ENCODE measurements at regions not wholly inside any gene's neighbourhood (a gene's known extent, or its start where the extent isn't known, plus 50 kb on each side); places are given as distances from the start of the nearest gene placed in this dataset.

- H3K4me3 ChIP-seq (ENCODE audit: low read length) = no peak overlapping the region
- no peaks in the 10 kb centered on the region for H4K20me1 ChIP-seq (ENCODE audit: insufficient read depth, low read length)
- H2AFZ ChIP-seq (ENCODE audit: low read length) = no peak overlapping the region
- no peaks in the 10 kb centered on the region for H3K79me2 ChIP-seq (ENCODE audit: low read length)
- no peaks in the 10 kb centered on the region for H3K27me3 ChIP-seq (replicated peaks; ENCODE audit: insufficient read depth, low read length)
- no peaks in the 10 kb centered on the region for H3K9me2 ChIP-seq (replicated peaks; ENCODE audit: insufficient read depth, low read length)
- H3K36me3 ChIP-seq (replicated peaks; ENCODE audit: insufficient read depth, low read length) = no peaks in the 10 kb centered on the region
- H3K4me1 ChIP-seq (ENCODE audit: low read length) = no peaks in the 10 kb centered on the region
- no peak overlapping the region for H3K9ac ChIP-seq (ENCODE audit: low read length)
- TF ChIP-seq EZH2 (optimal IDR thresholded peaks at IDR 0.05; ENCODE audit: low read depth, low read length) = no peak
- no peak for TF ChIP-seq EZH2phosphoT487 (IDR thresholded peaks at IDR 0.05; ENCODE audit: low read length)
- TF ChIP-seq CTCF (IDR thresholded peaks at IDR 0.05; ENCODE audit: low read length) = no peak
- no peaks in the 10 kb centered on the region for H3K9me3 ChIP-seq (replicated peaks; ENCODE audit: insufficient read depth, low read length)
- no peak for DNase-seq
- H3F3A ChIP-seq (ENCODE audit: insufficient read depth, low read length) = no peaks in the 10 kb centered on the region
- no peak overlapping the region for H3K4me2 ChIP-seq (ENCODE audit: low read depth, low read length)
- H3K27ac ChIP-seq (ENCODE audit: low read length) = no peak overlapping the region
Measured at GRCh38 chr9:106400950-106401349, 462.0 kb upstream of the ZNF462 start.

- Histone ChIP-seq H3K27ac (ENCODE audit: low read length) (no peak overlapping the region), H3K4me2 (ENCODE audit: low read depth, low read length) (no peak overlapping the region)
- DNase-seq = no peak
Measured at GRCh38 chr9:106403081-106403480, 459.9 kb upstream of the ZNF462 start.

GRCh38 chr9:106404137-106404536 lies 458.8 kb upstream of the ZNF462 start:
- H3K9ac ChIP-seq (ENCODE audit: low read length) = no peak overlapping the region
- H4K20me1 ChIP-seq (ENCODE audit: insufficient read depth, low read length) = no peaks in the 10 kb centered on the region
- no peak overlapping the region for H3K4me3 ChIP-seq (ENCODE audit: low read length)
- no peaks in the 10 kb centered on the region for H3F3A ChIP-seq (ENCODE audit: insufficient read depth, low read length)
- no peaks in the 10 kb centered on the region for H3K9me3 ChIP-seq (replicated peaks; ENCODE audit: insufficient read depth, low read length)
- no peak overlapping the region for H3K4me2 ChIP-seq (ENCODE audit: low read depth, low read length)
- TF ChIP-seq EZH2phosphoT487 (IDR thresholded peaks at IDR 0.05; ENCODE audit: low read length) = no peak
- TF ChIP-seq CTCF (IDR thresholded peaks at IDR 0.05; ENCODE audit: low read length) = no peak
- TF ChIP-seq EZH2 (optimal IDR thresholded peaks at IDR 0.05; ENCODE audit: low read depth, low read length) = no peak
- H2AFZ ChIP-seq (ENCODE audit: low read length) = no peak overlapping the region
- no peaks in the 10 kb centered on the region for H3K79me2 ChIP-seq (ENCODE audit: low read length)
- no peaks in the 10 kb centered on the region for H3K36me3 ChIP-seq (replicated peaks; ENCODE audit: insufficient read depth, low read length)
- H3K27ac ChIP-seq (ENCODE audit: low read length) = no peak overlapping the region
- H3K4me1 ChIP-seq (ENCODE audit: low read length) = no peaks in the 10 kb centered on the region
- no peaks in the 10 kb centered on the region for H3K27me3 ChIP-seq (replicated peaks; ENCODE audit: insufficient read depth, low read length)
- no peak for DNase-seq
- no peaks in the 10 kb centered on the region for H3K9me2 ChIP-seq (replicated peaks; ENCODE audit: insufficient read depth, low read length)

More at GRCh38 chr9:106403081-106403480, 459.9 kb upstream of the ZNF462 start:
- Histone ChIP-seq H3K4me1 (ENCODE audit: low read length) (no peaks in the 10 kb centered on the region), H3K9ac (ENCODE audit: low read length) (no peak overlapping the region), H4K20me1 (ENCODE audit: insufficient read depth, low read length) (no peaks in the 10 kb centered on the region), H3K79me2 (ENCODE audit: low read length) (no peaks in the 10 kb centered on the region), H2AFZ (ENCODE audit: low read length) (no peak overlapping the region), H3K27me3 (replicated peaks; ENCODE audit: insufficient read depth, low read length) (no peaks in the 10 kb centered on the region), H3K4me3 (ENCODE audit: low read length) (no peak overlapping the region), H3F3A (ENCODE audit: insufficient read depth, low read length) (no peaks in the 10 kb centered on the region), H3K9me2 (replicated peaks; ENCODE audit: insufficient read depth, low read length) (no peaks in the 10 kb centered on the region), H3K9me3 (replicated peaks; ENCODE audit: insufficient read depth, low read length) (no peaks in the 10 kb centered on the region), H3K36me3 (replicated peaks; ENCODE audit: insufficient read depth, low read length) (no peaks in the 10 kb centered on the region)
- TF ChIP-seq EZH2 (optimal IDR thresholded peaks at IDR 0.05; ENCODE audit: low read depth, low read length) = no peak
- no peak for TF ChIP-seq EZH2phosphoT487 (IDR thresholded peaks at IDR 0.05; ENCODE audit: low read length)
- TF ChIP-seq CTCF (IDR thresholded peaks at IDR 0.05; ENCODE audit: low read length) = no peak

Measured in MM.1S (cell line).